OCI-LY3 (cell line): ENCODE measurements at regions not wholly inside any gene's neighbourhood (a gene's known extent, or its start where the extent isn't known, plus 50 kb on each side); places are given as distances from the start of the nearest gene placed in this dataset.

Source experiments
- H2AFZ ChIP-seq: fragments of 200-600, 300-600 bp; shearing (Covaris generic); 2 replicates; pipeline ENCODE4 v1.6.0; 2014; ENCODE audit warnings: antibody characterized with exemption, low read depth, low read length
- H3K27ac ChIP-seq: fragments of 200-600, 300-600 bp; sonication (generic); 2 replicates; pipeline ENCODE4 v1.5.1; 2014; ENCODE audit warnings: mild to moderate bottlenecking, low read length, moderate library complexity, mixed read lengths
- H3K27me3 ChIP-seq: fragments of 200-600, 300-600 bp; sonication (generic); 2 replicates; pipeline ENCODE4 v1.6.1; 2014; ENCODE audit warnings: low read depth, low read length, mixed read lengths
- H3K36me3 ChIP-seq: fragments of 200-600, 300-600 bp; sonication (generic); replicated peaks from 2 replicates; pipeline ENCODE3; 2014; ENCODE audit warnings: low read depth, low read length, mixed read lengths
- H3K4me1 ChIP-seq: fragments of 300-600, 200-600 bp; sonication (generic); 2 replicates; pipeline ENCODE4 v1.6.1; 2014; ENCODE audit warnings: low read length, mixed read lengths
- H3K4me2 ChIP-seq: fragments of 200-600, 300-600 bp; sonication (generic); 2 replicates; pipeline ENCODE4 v1.6.1; 2014; ENCODE audit warnings: low read length, mixed read lengths
- H3K4me3 ChIP-seq: fragments of 300-600, 200-600 bp; sonication (generic); 2 replicates; pipeline ENCODE4 v1.5.1; 2014; ENCODE audit warnings: antibody characterized with exemption, mild to moderate bottlenecking, low read length, moderate library complexity
- H3K79me2 ChIP-seq: fragments of 300-600, 200-600 bp; shearing (Covaris generic); 2 replicates; pipeline ENCODE4 v1.6.1; 2014; ENCODE audit warnings: mild to moderate bottlenecking, low read length, mixed read lengths
- H3K9ac ChIP-seq: fragments of 300-600, 200-600 bp; shearing (Covaris generic); 2 replicates; pipeline ENCODE4 v1.6.0; 2014; ENCODE audit warnings: mild to moderate bottlenecking, low read length, moderate library complexity
- H3K9me3 ChIP-seq: fragments of 200-600, 300-600 bp; shearing (Covaris generic); 2 replicates; pipeline ENCODE4 v1.6.1; 2014; ENCODE audit warnings: low read length, mixed read lengths; ENCODE audit not compliant: insufficient read depth
- H4K20me1 ChIP-seq: fragments of 200-600, 300-600 bp; sonication (generic); 2 replicates; pipeline ENCODE4 v1.6.1; 2016; ENCODE audit warnings: low read length, mixed read lengths; ENCODE audit not compliant: insufficient read depth
- CTCF ChIP-seq: fragments of 200-600, 300-600 bp; sonication (generic); IDR thresholded peaks from 2 replicates; pipeline ENCODE4 v1.5.1; 2014; ENCODE audit warnings: antibody characterized with exemption, low read length, low read depth
- EZH2phosphoT487 ChIP-seq: fragments of 200-600 bp; shearing (Covaris generic); IDR thresholded peaks from 2 replicates; pipeline ENCODE4 v1.6.1; 2018; ENCODE audit warnings: antibody characterized with exemption, mixed run types, low read depth

DNA sequence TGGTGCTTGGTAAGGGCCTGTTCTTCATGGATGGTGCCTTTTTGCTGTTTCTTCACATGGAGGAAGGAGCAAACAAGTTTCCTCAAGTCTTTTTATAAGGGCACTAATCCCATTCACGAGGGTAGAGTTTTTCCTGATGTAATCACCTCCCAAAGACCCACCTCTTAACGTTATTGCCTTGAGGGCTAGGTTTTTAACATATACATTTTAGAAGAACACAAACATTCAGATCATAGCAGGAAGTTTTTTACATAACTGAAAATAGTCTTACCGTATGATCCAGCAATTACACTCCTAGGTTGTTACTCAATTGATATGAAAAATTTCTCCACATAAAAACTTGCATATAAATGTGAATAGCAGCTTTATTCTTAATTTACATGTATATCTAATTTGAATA lies 976.3 kb downstream of the DSC3 start:
- no peak overlapping the region for H3K9ac ChIP-seq
- H3K79me2 ChIP-seq = no peaks in the 10 kb centered on the region
- TF ChIP-seq EZH2phosphoT487 = no peak
- TF ChIP-seq CTCF = no peak
- H3K36me3 ChIP-seq = peaks cover 2% of the 10 kb centered on the region
- no peaks in the 10 kb centered on the region for H4K20me1 ChIP-seq
- no peaks in the 10 kb centered on the region for H3K27me3 ChIP-seq
- no peak overlapping the region for H3K4me3 ChIP-seq
- no peaks in the 10 kb centered on the region for H3K4me1 ChIP-seq
- H3K4me2 ChIP-seq = no peak overlapping the region
- H3K9me3 ChIP-seq = no peaks in the 10 kb centered on the region
- H2AFZ ChIP-seq = no peak overlapping the region
- no peak overlapping the region for H3K27ac ChIP-seq

- no peak overlapping the region for H3K4me2 ChIP-seq
- peaks cover 8% of the 10 kb centered on the region for H3K4me1 ChIP-seq
- H3K4me3 ChIP-seq = no peak overlapping the region
- H4K20me1 ChIP-seq = no peaks in the 10 kb centered on the region
- H3K36me3 ChIP-seq = no peaks in the 10 kb centered on the region
- no peak overlapping the region for H3K9ac ChIP-seq
- TF ChIP-seq CTCF (no peak), EZH2phosphoT487 (no peak)
- no peaks in the 10 kb centered on the region for H3K9me3 ChIP-seq
- no peak overlapping the region for H2AFZ ChIP-seq
- no peak overlapping the region for H3K27ac ChIP-seq
- H3K79me2 ChIP-seq = no peaks in the 10 kb centered on the region
- no peaks in the 10 kb centered on the region for H3K27me3 ChIP-seq
These were observed 985.1 kb downstream of the DSC3 start for GRCh38 chr18:30057398-30057797.

DNA sequence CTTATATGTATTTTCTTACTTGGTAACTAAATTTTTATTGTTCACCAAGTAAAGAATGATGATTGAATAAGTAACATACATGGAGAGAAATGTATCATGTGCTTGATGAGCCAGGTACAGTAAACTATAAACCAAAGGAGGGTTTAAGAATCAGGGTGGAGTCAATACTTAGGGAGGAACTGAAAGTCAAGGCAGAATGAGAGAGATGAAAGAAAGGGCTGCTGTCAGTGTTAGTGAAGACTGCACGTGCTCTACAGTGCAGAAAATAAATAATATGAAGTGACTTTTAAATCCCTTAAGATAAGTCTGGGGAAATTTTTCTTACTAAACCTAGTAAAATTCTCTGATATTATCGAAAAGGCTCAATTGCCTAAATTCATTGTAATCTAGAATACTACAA lies 986.0 kb downstream of the DSC3 start:
- H3K36me3 ChIP-seq = no peaks in the 10 kb centered on the region
- TF ChIP-seq CTCF (no peak), EZH2phosphoT487 (no peak)
- H2AFZ ChIP-seq = no peak overlapping the region
- no peak overlapping the region for H3K9ac ChIP-seq
- H3K27me3 ChIP-seq = no peaks in the 10 kb centered on the region
- no peaks in the 10 kb centered on the region for H4K20me1 ChIP-seq
- H3K27ac ChIP-seq = no peak overlapping the region
- H3K9me3 ChIP-seq = no peaks in the 10 kb centered on the region
- no peaks in the 10 kb centered on the region for H3K79me2 ChIP-seq
- no peak overlapping the region for H3K4me3 ChIP-seq
- H3K4me2 ChIP-seq = peak overlapping the region; percentile 16; the same call in 1 of the 2 replicates
- peaks cover 8% of the 10 kb centered on the region for H3K4me1 ChIP-seq

GRCh38 chr18:30044496-30044895 lies 998.0 kb downstream of the DSC3 start:
- TF ChIP-seq EZH2phosphoT487 (no peak), CTCF (no peak)
- Histone ChIP-seq H3K27ac (no peak overlapping the region), H3K4me2 (no peak overlapping the region), H3K36me3 (no peaks in the 10 kb centered on the region), H3K4me3 (no peak overlapping the region), H3K79me2 (no peaks in the 10 kb centered on the region), H3K9me3 (no peaks in the 10 kb centered on the region), H3K27me3 (no peaks in the 10 kb centered on the region), H4K20me1 (no peaks in the 10 kb centered on the region), H3K9ac (no peak overlapping the region), H3K4me1 (no peaks in the 10 kb centered on the region), H2AFZ (no peak overlapping the region)
